ENCODE measurements at regions not wholly inside any gene's neighbourhood (a gene's known extent, or its start where the extent isn't known, plus 50 kb on each side); places are given as distances from the start of the nearest gene placed in this dataset.

- Histone ChIP-seq H3K4me1 (no peaks in the 10 kb centered on the region), H3K9me3 (no peaks in the 10 kb centered on the region), H3K36me3 (no peaks in the 10 kb centered on the region), H3K27ac (no peak overlapping the region), H3K4me3 (no peak overlapping the region), H3K27me3 (replicated peaks in 1 of 7) (no peaks in the 10 kb centered on the region)
- DNase-seq: no peak
- WGBS, 5 donors: 85 to 92% (median 88%) methylated on average over 4 of the region's 4 CpGs
- TF ChIP-seq POLR2AphosphoS5 (IDR thresholded peaks at IDR 0.05) (no peak), CTCF (IDR thresholded peaks at IDR 0.05 in 8 of 11, conservative IDR thresholded peaks at IDR 0.05 in 3 of 11) (no peak), POLR2A (IDR thresholded peaks at IDR 0.05) (no peak)
- intact Hi-C loops (cut with DNase I; ENCODE audit: low total_unique reads): no loop called here
Measured at GRCh38 chr5:143953851-143954250, 141.9 kb downstream of the HMHB1 start.

GRCh38 chr5:143955141-143955540, 143.2 kb downstream of the HMHB1 start:
- no peak overlapping the region for H3K27ac ChIP-seq
- no peaks in the 10 kb centered on the region for H3K4me1 ChIP-seq
- H3K4me3 ChIP-seq: no peak overlapping the region
- no peaks in the 10 kb centered on the region for H3K36me3 ChIP-seq
- DNase-seq: no peak
- TF ChIP-seq CTCF (IDR thresholded peaks at IDR 0.05 in 8 of 11, conservative IDR thresholded peaks at IDR 0.05 in 3 of 11): no peak
- no peak for TF ChIP-seq POLR2A (IDR thresholded peaks at IDR 0.05)
- TF ChIP-seq POLR2AphosphoS5 (IDR thresholded peaks at IDR 0.05): no peak
- WGBS, 5 donors: 82 to 93% (median 86%) methylated on average over 2 of the region's 2 CpGs
- H3K9me3 ChIP-seq: no peaks in the 10 kb centered on the region
- intact Hi-C loops (cut with DNase I; ENCODE audit: low total_unique reads): no loop called here
- H3K27me3 ChIP-seq (replicated peaks in 1 of 7): no peaks in the 10 kb centered on the region

GRCh38 chr5:143957455-143957854, 145.5 kb downstream of the HMHB1 start:
- no peak for DNase-seq
- H3K4me1 ChIP-seq: no peaks in the 10 kb centered on the region
- TF ChIP-seq CTCF (IDR thresholded peaks at IDR 0.05 in 8 of 11, conservative IDR thresholded peaks at IDR 0.05 in 3 of 11) (no peak), POLR2A (IDR thresholded peaks at IDR 0.05) (no peak), POLR2AphosphoS5 (IDR thresholded peaks at IDR 0.05) (no peak)
- intact Hi-C loops (cut with DNase I; ENCODE audit: low total_unique reads): no loop called here
- H3K27ac ChIP-seq: no peak overlapping the region
- 57 to 93% (median 80%) methylated on average over 1 of the region's 1 CpG for WGBS, 5 donors
- H3K36me3 ChIP-seq: no peaks in the 10 kb centered on the region
- no peaks in the 10 kb centered on the region for H3K27me3 ChIP-seq (replicated peaks in 1 of 7)
- no peaks in the 10 kb centered on the region for H3K9me3 ChIP-seq
- H3K4me3 ChIP-seq: no peak overlapping the region

- 87 to 95% (median 93%) methylated on average over 1 of the region's 1 CpG for WGBS, 5 donors
- H3K27ac ChIP-seq: no peak overlapping the region
- no peak overlapping the region for H3K4me3 ChIP-seq
- no peak for DNase-seq
- intact Hi-C loops (cut with DNase I; ENCODE audit: low total_unique reads): no loop called here
- H3K9me3 ChIP-seq: no peaks in the 10 kb centered on the region
- TF ChIP-seq POLR2AphosphoS5 (IDR thresholded peaks at IDR 0.05): no peak
- no peak for TF ChIP-seq CTCF (IDR thresholded peaks at IDR 0.05 in 8 of 11, conservative IDR thresholded peaks at IDR 0.05 in 3 of 11)
- TF ChIP-seq POLR2A (IDR thresholded peaks at IDR 0.05): no peak
- no peaks in the 10 kb centered on the region for H3K36me3 ChIP-seq
- H3K4me1 ChIP-seq: no peaks in the 10 kb centered on the region
- H3K27me3 ChIP-seq (replicated peaks in 1 of 7): no peaks in the 10 kb centered on the region
Measured at GRCh38 chr5:143962201-143962600, 150.2 kb downstream of the HMHB1 start.
